Liver (tissue), 8 donors: ENCODE measurements at regions not wholly inside any gene's neighbourhood (a gene's known extent, or its start where the extent isn't known, plus 50 kb on each side); places are given as distances from the start of the nearest gene placed in this dataset.

Experiments
- DNase-seq: peaks from one replicate; pipeline ENCODE4 v3.0.0-alpha.2; 2017; ENCODE audit warnings: low spot score
- H3K27ac ChIP-seq, 2 donors: one replicate each; pipeline ENCODE4 v1.7.0; 2013; ENCODE audit warnings: inconsistent platforms in 2 of 2, low read length in 2 of 2, control low read depth in 1 of 2, low read depth in 1 of 2, mild to moderate bottlenecking in 1 of 2
- H3K27me3 ChIP-seq, 4 donors: one replicate each; pipeline versions ENCODE4 v1.6.1 to v1.7.0; 2013; ENCODE audit warnings: low read length in 3 of 4, inconsistent platforms in 1 of 4, mild to moderate bottlenecking in 1 of 4, moderate library complexity in 1 of 4; ENCODE audit not compliant: control insufficient read depth in 4 of 4, insufficient read depth in 4 of 4
- H3K36me3 ChIP-seq, 4 donors: one replicate each; pipeline versions ENCODE4 v1.6.1 to v1.7.0; 2013; ENCODE audit warnings: low read length in 3 of 4, mild to moderate bottlenecking in 3 of 4, low read depth in 1 of 4, moderate library complexity in 1 of 4; ENCODE audit not compliant: control insufficient read depth in 4 of 4, insufficient read depth in 3 of 4
- H3K4me1 ChIP-seq, 4 donors: one replicate each; pipeline versions ENCODE4 v1.6.1 to v1.7.0; 2013; ENCODE audit warnings: low read length in 3 of 4, mild to moderate bottlenecking in 3 of 4, moderate library complexity in 1 of 4; ENCODE audit not compliant: control insufficient read depth in 4 of 4, insufficient read depth in 4 of 4
- H3K4me3 ChIP-seq, 3 donors: one replicate each; pipeline versions ENCODE4 v1.6.1 to v1.7.0; 2013; ENCODE audit warnings: low read length in 3 of 3, control low read depth in 1 of 3, low read depth in 1 of 3, mild to moderate bottlenecking in 1 of 3
- H3K9ac ChIP-seq, 2 donors: one replicate each; pipeline ENCODE4 v1.7.0; 2013; ENCODE audit warnings: low read length in 2 of 2, mild to moderate bottlenecking in 2 of 2, moderate library complexity in 2 of 2, control low read depth in 1 of 2, low read depth in 1 of 2
- H3K9me3 ChIP-seq, 4 donors: one replicate each; pipeline versions ENCODE4 v1.6.1 to v1.7.0; 2013; ENCODE audit warnings: low read length in 3 of 4; ENCODE audit not compliant: control insufficient read depth in 4 of 4
- ATF3 ChIP-seq: IDR thresholded peaks from 2 replicates; pipeline ENCODE4 v1.6.1; 2016; ENCODE audit warnings: antibody characterized with exemption
- CTCF ChIP-seq: fragments of 150-350 bp; IDR thresholded peaks from 2 replicates; pipeline ENCODE4 v1.5.1; 2017; ENCODE audit warnings: improper control_type of control experiment, low read depth, low read length; ENCODE audit not compliant: missing input control
- EGR1 ChIP-seq, 2 donors: IDR thresholded peaks; 2 replicates each; pipeline ENCODE4 v1.6.1; 2016 to 2018; ENCODE audit warnings: antibody characterized with exemption in 2 of 2, low read depth in 2 of 2
- FOXA1 ChIP-seq: IDR thresholded peaks from 2 replicates; pipeline ENCODE4 v1.6.1; 2016; ENCODE audit warnings: antibody characterized with exemption
- FOXA2 ChIP-seq: IDR thresholded peaks from 2 replicates; pipeline ENCODE4 v1.6.1; 2016; ENCODE audit warnings: antibody characterized with exemption
- GABPA ChIP-seq, 2 donors: IDR thresholded peaks in 1 of 2; conservative IDR thresholded peaks in 1 of 2; 2 replicates each; pipeline ENCODE4 v1.6.1; 2016; ENCODE audit warnings: antibody characterized with exemption in 2 of 2, mild to moderate bottlenecking in 1 of 2, moderate library complexity in 1 of 2
- HNF4A ChIP-seq, 2 donors: conservative IDR thresholded peaks; 2 replicates each; pipeline ENCODE4 v1.6.1; 2016; ENCODE audit warnings: antibody characterized with exemption in 2 of 2, mild to moderate bottlenecking in 2 of 2
- HNF4G ChIP-seq: IDR thresholded peaks from 2 replicates; pipeline ENCODE4 v1.6.1; 2016; ENCODE audit warnings: antibody characterized with exemption
- JUND ChIP-seq, 2 donors: IDR thresholded peaks; 2 replicates each; pipeline ENCODE4 v1.6.1; 2016; ENCODE audit warnings: antibody characterized with exemption in 2 of 2
- NR2F2 ChIP-seq: IDR thresholded peaks from 2 replicates; pipeline ENCODE4 v1.6.1; 2016; ENCODE audit warnings: antibody characterized with exemption
- RAD21 ChIP-seq, 2 donors: IDR thresholded peaks; 2 replicates each; pipeline ENCODE4 v1.6.1; 2016; ENCODE audit warnings: antibody characterized with exemption in 2 of 2, mild to moderate bottlenecking in 2 of 2
- REST ChIP-seq: IDR thresholded peaks from 2 replicates; pipeline ENCODE4 v1.6.1; 2016; ENCODE audit warnings: antibody characterized with exemption, mild to moderate bottlenecking
- RXRA ChIP-seq, 2 donors: IDR thresholded peaks; 2 replicates each; pipeline ENCODE4 v1.6.1; 2017 to 2018; ENCODE audit warnings: antibody characterized with exemption in 2 of 2, mild to moderate bottlenecking in 1 of 2
- SP1 ChIP-seq: IDR thresholded peaks from 2 replicates; pipeline ENCODE4 v1.6.1; 2018; ENCODE audit warnings: antibody characterized with exemption, mild to moderate bottlenecking
- TAF1 ChIP-seq: conservative IDR thresholded peaks from 2 replicates; pipeline ENCODE4 v1.6.1; 2016; ENCODE audit warnings: antibody characterized with exemption, mild to moderate bottlenecking
- YY1 ChIP-seq: IDR thresholded peaks from 2 replicates; pipeline ENCODE4 v1.6.1; 2016; ENCODE audit warnings: antibody characterized with exemption, mild to moderate bottlenecking
- ZBTB33 ChIP-seq: IDR thresholded peaks from 2 replicates; pipeline ENCODE4 v1.6.1; 2016; ENCODE audit warnings: antibody characterized with exemption
- WGBS: extraction: QIAGEN DNeasy Blood & Tissue Kit; methylation state at CpG from one replicate; pipeline ENCODE4 v1.1.7; 2013; 5-methylcytosine and 5-hydroxymethylcytosine counted together
- donor health status: healthy.
- donor health status: healthy.
- donor health status: healthy.
- donor health status: healthy.
- donor health status: healthy.

GRCh38 chr16:85476389-85476788 is 136.7 kb upstream of the GSE1 start (continued):
- TF ChIP-seq REST (no peak), ATF3 (no peak), RXRA (IDR thresholded peaks at IDR 0.05) (no peak), SP1 (no peak), HNF4A (conservative IDR thresholded peaks at IDR 0.05) (no peak), HNF4G (no peak), FOXA2 (no peak), JUND (IDR thresholded peaks at IDR 0.05) (no peak)

- Histone ChIP-seq H3K4me3 (no peak overlapping the region), H3K4me1 (no peaks in the 10 kb centered on the region), H3K9me3 (no peaks in the 10 kb centered on the region), H3K36me3 (no peaks in the 10 kb centered on the region), H3K27me3 (no peaks in the 10 kb centered on the region), H3K27ac (no peak overlapping the region), H3K9ac (no peak overlapping the region)
- TF ChIP-seq EGR1 (IDR thresholded peaks at IDR 0.05; ENCODE audit: low read depth in 2 of 2) (no peak), HNF4A (conservative IDR thresholded peaks at IDR 0.05) (no peak), ATF3 (no peak), RAD21 (IDR thresholded peaks at IDR 0.05) (no peak), CTCF (no peak), FOXA1 (no peak), RXRA (IDR thresholded peaks at IDR 0.05) (no peak), REST (no peak), ZBTB33 (no peak), FOXA2 (no peak), YY1 (no peak), GABPA (IDR thresholded peaks at IDR 0.05 in 1 of 2, conservative IDR thresholded peaks at IDR 0.05 in 1 of 2) (no peak), SP1 (no peak), NR2F2 (no peak), TAF1 (no peak), HNF4G (no peak)
- WGBS = 87% methylated on average over 24 of the region's 24 CpGs
- DNase-seq = no peak
Measured at GRCh38 chr16:85477801-85478363, 135.2 kb upstream of the GSE1 start.
